ENCODE measurements at regions not wholly inside any gene's neighbourhood (a gene's known extent, or its start where the extent isn't known, plus 50 kb on each side); places are given as distances from the start of the nearest gene placed in this dataset.
A peak's percentile ranks its signal among the peaks of the same experiment; 100 is the strongest.

DNA sequence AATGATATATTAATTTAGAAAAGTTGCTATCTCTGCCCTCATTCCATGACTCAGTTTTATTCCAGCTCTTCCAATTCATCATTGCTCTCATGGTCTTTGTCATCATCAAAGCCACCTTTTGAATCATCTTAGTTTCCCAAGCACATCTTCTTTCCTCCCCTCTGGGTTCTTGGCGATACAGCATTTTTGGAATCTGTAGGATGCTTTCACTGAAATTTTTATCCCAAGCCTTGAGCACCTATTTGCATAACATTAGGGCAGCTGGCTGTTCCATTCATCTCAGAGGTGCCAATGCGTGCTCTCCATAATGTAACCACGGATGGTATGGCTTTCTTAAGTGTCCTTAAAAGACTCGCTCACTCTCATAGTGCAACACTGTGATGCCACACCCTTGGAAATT, 100.4 kb downstream of the SNX5 start:
- H3K4me3 ChIP-seq (ENCODE audit: low read depth, poor library complexity, severe bottlenecking): no peak overlapping the region

DNA sequence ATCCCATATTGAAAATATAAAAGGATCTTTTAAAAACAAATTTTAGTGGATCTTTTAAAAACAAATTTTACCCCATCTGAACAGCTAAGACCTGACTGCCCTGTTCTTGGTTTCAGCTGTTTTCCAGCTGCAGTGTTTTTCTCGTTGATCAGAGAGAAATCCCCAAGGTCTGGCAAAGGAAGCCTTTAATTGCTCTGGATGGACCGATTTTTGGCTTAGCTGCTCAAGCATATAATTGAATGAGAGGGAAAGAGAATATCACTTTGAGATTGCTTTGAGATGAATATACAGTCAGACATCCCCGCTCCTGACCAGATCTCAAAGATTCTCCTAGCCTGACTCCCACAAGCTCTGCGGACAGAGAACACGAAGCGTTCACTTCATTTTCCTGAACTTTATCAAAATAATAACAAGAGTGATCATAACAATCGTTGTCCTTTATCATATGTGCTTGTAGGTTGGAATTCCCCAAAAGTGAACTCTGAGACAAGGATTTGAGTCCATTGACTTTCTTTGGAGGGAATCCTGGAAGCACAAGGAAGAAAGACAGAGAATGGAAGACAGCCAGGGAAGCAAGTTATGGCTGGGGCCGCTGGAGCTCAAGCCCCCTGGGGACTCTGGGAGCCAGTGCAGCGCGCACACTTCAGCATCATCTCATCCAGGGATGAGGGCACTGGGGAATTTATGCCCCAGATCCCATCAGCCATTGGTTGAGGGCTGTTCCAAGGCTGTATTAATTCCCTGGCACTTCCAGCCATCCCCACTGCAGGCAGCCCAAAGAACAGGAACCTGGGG, 101.3 kb downstream of the SNX5 start:
- no peak overlapping the region for H3K4me3 ChIP-seq (ENCODE audit: low read depth, poor library complexity, severe bottlenecking)
- intact Hi-C loops (cut with DNase I; ENCODE audit: low total_unique reads): no loop called here
- 41 to 42% methylated on average over 10 of the region's 10 CpGs for WGBS, 2 donors
- no peak for DNase-seq (ENCODE audit: low spot score in 2 of 2)
- no peak for TF ChIP-seq POLR2A (IDR thresholded peaks at IDR 0.05)
- TF ChIP-seq CTCF (IDR thresholded peaks at IDR 0.05): no peak

More for the DNA sequence above, 100.4 kb downstream of the SNX5 start:
- intact Hi-C loops (cut with DNase I; ENCODE audit: low total_unique reads): no loop called here
- TF ChIP-seq POLR2A (IDR thresholded peaks at IDR 0.05): no peak
- no peak for TF ChIP-seq CTCF (IDR thresholded peaks at IDR 0.05)
- DNase-seq (ENCODE audit: low spot score in 2 of 2): no peak
- 44 to 56% methylated on average over 4 of the region's 4 CpGs for WGBS, 2 donors

- DNase-seq (ENCODE audit: low spot score in 2 of 2): no peak
- intact Hi-C loops (cut with DNase I; ENCODE audit: low total_unique reads): no loop called here
- WGBS, 2 donors: 92 to 93% methylated on average over 7 of the region's 7 CpGs
- no peak overlapping the region for H3K4me3 ChIP-seq (ENCODE audit: low read depth, poor library complexity, severe bottlenecking)
- TF ChIP-seq POLR2A (IDR thresholded peaks at IDR 0.05) (no peak), CTCF (IDR thresholded peaks at IDR 0.05) (no peak)
Measured at GRCh38 chr20:17866234-17867001, 102.2 kb downstream of the SNX5 start.

GRCh38 chr20:17863577-17864292, 104.9 kb downstream of the SNX5 start:
- no peak for DNase-seq (ENCODE audit: low spot score in 2 of 2)
- H3K4me3 ChIP-seq (ENCODE audit: low read depth, poor library complexity, severe bottlenecking): no peak overlapping the region
- 74 to 79% methylated on average over 11 of the region's 11 CpGs for WGBS, 2 donors
- TF ChIP-seq CTCF (IDR thresholded peaks at IDR 0.05): peak in 1 of 3 donors; percentile 77
- TF ChIP-seq POLR2A (IDR thresholded peaks at IDR 0.05): no peak
- intact Hi-C loops (cut with DNase I; ENCODE audit: low total_unique reads): no loop called here

DNA sequence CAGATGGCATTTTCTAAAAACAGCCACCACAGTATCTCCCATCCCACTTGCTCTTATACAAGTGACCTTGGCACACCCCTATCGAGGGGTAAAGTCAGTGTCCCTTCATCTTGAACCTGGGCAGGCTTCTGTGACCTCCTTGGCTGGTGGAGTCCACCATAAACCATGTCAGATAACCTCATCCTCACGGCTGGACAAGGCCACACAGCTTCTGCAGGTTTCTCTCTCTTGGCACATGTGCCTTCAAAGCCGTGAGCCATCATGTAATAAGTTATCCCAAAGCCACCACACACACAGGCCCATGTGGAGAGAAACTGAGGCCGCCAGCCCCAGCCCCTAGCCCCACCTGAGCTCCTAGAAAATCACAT, 105.4 kb downstream of the SNX5 start:
- DNase-seq (ENCODE audit: low spot score in 2 of 2): no peak
- no peak overlapping the region for H3K4me3 ChIP-seq (ENCODE audit: low read depth, poor library complexity, severe bottlenecking)
- intact Hi-C loops (cut with DNase I; ENCODE audit: low total_unique reads): no loop called here
- 83 to 92% methylated on average over 4 of the region's 4 CpGs for WGBS, 2 donors
- TF ChIP-seq CTCF (IDR thresholded peaks at IDR 0.05): no peak
- no peak for TF ChIP-seq POLR2A (IDR thresholded peaks at IDR 0.05)

Data from lower leg skin (tissue), 4 donors.